Stimulated activated CD8-positive, alpha-beta memory T cell treated with anti-CD3 and anti-CD28 coated beads, Interleukin-2, amount 100 ng/mL, for 48 hours (primary cell): ENCODE measurements at regions not wholly inside any gene's neighbourhood (a gene's known extent, or its start where the extent isn't known, plus 50 kb on each side); places are given as distances from the start of the nearest gene placed in this dataset.
"Not testable (repeated sequence)": the region's sequence is repeated elsewhere in the genome, so short reads cannot be mapped to it uniquely, and the experiment has no call there.

Experiments
- DNase-seq, 2 donors: peaks; one replicate each; pipeline ENCODE4 v3.0.0-alpha.2; 2020; ENCODE audit warnings: low read depth in 2 of 2

DNA sequence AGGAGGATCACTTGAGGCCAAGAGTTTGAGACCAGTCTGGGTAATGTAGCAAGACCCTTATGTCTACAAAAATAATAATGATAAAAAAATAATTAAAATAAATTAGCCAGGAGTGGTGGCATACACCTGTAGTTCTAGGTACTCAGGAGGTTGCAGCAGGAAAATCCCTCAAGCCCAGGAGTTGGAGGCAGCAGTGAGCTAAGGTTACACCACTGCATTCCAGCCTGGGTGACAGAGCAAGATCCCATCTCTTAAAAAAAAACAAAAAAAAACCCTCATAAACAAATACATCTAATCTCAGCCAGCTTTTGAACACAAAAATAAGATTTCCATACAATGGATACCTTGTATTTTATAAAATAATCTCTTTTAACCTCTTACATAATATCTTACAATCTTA is 363.3 kb upstream of the KLF4 start:
- no peak for DNase-seq

DNA sequence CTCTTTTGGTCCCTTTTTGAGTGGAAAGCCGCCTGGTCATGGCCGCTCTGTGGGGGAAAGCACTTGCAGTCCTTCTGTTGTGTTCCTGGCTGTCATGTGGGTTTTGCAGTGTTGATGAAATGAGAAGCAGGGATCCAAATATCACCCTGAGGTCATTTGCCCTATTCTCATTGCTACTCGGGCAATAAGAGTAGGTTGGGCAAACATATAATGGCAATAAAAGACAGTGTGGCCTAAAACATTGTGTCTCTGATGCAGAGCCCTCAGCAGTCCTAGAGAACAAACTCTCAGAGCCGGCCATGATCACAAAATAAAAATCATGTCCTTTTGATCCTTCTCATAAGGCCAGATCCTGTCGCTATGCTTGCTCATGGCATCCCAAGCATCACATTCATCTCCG is 361.1 kb upstream of the KLF4 start:
- no peak for DNase-seq

DNA sequence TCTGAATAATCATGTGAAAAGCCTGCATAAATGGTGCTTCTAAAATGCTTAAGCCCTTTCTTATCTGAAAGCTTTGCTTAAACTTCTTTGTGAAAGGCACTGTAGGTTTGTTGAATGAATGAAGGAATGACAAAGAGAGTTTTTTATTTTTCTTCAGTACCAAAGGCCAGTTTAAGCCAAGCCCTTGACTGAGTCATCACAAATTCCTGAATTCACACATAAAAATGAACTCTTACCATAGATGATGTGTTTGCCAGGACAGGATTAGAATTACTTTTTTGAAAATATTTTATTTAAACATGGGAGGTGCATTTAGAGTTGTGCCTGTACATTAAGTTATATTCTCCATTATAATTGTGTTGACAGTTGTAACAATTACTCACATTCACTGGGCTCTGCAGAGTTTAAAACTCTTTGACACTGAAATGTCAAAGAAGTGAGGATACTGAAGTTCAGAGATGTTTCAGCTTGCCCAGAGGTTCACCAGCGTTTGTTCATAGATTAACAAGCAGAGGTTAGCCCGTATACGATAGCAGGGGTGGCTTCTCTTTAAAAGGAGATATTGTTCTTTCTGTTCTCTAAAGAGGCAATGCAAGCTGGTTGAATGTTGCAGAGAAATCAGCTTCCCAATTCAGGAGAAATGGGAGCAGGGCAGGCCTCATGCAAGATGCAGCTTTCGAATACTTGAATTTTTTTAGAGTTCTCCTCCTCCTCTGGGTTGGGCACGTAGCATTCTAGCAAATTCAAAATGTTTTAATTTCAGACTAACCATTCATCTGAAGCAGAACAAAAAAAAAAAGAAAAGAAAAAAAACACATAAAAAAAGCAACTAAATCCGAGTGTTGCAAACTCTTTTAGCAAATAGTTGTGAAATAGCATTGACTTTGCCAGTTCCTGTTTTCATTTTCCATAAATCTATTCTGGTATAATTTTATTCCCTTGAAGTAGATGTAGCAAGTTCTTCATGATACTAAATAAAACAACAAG is 358.7 kb upstream of the KLF4 start:
- DNase-seq = no peak

DNA sequence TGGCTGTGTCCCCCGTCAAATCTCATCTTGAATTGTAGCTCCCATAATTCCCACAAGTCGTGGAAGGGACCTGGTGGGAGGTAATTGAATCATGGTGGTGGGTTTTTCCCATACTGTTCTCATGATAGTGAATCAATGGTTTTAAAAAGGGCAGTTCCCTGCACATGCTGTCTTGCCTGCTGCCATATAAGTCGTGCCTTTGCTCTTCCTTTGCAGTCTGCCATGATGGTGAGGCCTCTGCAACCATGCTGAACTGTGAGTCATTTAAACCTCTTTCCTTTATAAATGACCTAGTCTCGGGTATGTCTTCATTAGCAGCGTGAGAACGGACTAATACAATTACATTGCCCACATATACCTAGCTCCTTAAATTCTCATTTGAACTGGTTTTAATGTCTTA is 353.0 kb upstream of the KLF4 start:
- DNase-seq = no peak

DNA sequence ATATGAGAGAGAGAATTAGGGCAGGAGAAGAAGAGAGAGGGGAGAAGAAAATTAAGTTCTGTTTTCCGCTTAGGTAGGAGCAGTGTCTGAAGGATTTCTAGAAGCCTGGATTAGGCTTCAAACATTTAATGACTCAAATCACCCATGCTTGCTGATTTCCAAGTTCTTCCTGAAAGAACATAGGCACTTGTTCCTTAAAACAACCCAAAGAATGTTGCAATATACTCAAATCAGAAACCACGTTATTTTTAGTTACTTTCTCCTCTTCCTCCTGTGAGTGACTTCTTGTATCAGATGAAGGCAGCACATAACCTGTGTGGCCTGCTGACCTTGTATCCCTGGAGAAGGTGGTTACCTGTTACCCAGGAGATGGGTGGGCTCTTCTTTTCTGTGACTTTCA is 351.5 kb upstream of the KLF4 start:
- DNase-seq = no peak

DNA sequence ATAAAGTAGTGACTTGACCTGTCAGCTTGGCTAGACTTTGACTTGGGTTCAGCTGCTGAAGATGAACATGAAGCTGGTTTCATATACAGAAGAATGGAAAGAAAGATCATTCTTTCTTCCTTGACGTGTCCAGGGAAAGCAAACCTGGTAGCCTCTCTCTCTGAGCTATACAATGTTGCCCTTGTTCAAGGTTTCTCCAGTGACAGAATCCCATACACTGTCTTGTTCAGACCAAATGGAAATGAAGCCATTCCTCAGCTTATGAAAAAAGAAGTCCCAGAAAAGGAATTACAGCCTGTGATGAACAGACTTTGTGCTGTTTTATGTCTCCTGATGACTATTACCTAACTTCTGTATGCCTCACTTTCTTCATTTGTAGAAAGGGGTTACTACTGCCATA is 349.8 kb upstream of the KLF4 start:
- DNase-seq = no peak

DNA sequence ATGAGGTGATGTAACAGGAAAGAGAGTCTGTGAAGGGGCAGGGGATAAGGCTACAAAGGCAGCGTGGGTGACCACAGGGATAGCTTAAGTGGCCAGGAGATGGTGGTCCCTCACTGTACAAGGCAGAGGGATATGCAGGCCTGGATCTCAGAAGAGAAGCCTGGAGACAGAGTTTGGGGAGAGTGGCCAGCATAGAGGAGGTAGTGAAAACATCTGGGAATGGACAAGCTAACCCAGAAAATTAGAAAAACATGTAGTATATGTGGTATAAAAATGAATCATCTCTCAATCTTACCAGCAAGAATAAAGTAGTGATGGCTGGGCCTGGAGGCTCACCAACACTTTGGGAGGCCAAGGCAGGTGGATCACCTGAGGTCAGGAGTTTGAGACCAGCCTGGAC is 349.2 kb upstream of the KLF4 start:
- DNase-seq = no peak

DNA sequence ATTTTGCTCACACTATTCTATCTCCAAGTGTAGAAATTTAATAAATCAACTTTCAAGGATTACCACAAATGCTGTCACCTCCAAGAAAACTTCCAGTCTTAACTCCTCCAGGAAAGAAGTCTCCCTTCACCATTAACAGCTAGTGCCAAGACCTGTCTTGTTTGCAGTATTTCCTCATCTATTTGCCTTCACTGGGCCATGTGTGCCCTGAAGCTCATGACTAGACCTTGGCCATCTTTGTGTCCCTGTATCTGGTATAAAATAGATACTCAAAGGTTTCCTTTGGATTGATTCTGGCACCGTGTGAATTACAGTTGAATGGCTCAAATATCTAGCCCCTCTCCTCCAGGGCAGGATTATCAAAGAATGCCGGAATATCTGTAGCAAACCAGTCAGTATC is 346.7 kb upstream of the KLF4 start:
- no peak for DNase-seq

DNA sequence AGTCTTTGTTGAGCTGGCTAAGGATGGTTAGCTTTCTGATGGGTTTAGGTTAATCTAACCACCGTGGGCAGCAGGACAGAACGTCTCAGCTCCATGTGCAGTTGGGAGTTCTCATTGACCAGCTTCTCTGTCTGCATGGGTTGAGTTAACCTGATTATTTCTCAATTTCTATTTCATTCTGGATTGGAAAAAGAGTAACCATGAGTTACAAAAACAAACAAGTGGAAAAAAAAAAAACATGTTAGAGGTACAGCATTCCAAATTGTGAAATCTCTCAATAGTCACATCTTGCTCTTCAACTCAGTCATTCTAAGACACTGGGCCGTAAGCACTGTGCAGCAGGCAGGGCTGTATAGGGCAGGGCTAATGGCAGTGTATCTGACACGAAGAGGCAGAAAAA is 343.7 kb upstream of the KLF4 start:
- no peak for DNase-seq

DNA sequence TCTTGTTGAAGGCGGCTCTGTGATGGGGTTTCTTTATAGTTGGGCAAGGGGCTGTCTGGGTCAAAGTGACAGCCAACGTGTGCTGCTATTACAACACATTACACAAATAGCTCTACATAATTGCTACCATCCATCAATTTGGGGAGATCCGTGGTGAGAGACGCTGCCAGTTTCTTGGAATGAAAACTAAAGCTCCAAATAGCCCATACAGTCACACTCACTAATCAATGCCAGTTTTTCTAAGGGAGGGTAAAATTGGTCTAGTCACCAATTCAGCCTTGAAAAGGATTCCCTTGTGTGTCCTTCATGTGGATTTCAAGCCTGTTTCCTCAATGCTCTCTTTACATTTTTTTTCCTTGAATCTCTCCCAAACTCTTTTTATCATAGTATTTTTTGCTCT is 343.3 kb upstream of the KLF4 start:
- no peak for DNase-seq

DNA sequence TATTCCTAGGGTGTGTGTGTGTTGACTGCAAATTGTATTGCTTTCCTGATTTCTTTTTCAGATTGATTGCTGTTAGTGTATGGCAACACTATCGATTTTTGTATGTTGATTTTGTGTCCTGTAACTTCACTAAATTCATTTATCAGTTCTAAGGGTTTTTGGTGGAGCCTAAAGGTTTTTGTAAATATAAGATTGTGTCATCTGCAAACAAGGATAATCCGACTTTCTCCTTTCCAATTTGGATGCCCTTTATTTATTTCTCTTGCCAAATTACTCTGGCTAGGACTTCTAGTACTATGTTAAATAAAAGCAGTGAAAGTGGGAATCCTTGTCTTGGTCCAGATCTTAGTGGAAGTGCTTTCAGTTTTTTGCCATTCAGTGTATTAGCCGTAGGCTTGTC is 340.9 kb upstream of the KLF4 start:
- no peak for DNase-seq

DNA sequence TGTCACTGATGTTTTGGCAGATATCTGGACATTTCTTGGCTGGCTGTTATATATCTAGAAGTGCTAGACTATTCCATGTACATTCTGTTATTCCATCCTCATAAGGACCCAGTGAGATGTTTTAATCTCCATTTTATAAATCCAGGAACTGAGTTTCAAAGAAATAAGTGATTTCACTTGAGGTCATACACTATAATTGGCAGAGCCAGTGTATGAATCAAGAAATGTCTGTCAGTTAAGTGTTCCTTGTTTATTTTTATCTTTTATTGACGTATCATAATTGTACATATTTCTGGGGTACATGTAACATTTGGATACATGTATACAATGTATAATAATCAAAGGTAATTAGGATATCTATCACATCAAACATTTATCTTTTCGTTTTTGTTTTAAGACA is 338.3 kb upstream of the KLF4 start:
- DNase-seq = no peak

DNA sequence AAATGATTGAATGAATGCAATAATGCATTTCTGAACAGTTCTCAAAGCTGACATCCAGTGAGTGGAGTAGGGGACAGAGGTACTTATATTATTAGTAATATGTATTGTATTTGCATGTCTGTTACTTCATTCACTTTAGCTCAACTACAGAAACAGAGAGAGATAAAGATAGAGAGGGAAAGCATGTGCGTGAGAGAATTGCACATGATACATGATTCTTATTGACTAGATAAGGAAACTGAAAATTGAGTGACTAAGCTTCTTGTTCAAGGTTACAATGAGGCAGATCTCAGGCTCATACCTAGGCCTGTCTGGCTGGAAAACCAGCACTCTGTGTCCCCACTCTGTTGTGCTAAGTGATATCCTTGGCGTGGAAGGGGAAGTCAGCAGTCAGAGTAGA is 337.7 kb upstream of the KLF4 start:
- DNase-seq = no peak

DNA sequence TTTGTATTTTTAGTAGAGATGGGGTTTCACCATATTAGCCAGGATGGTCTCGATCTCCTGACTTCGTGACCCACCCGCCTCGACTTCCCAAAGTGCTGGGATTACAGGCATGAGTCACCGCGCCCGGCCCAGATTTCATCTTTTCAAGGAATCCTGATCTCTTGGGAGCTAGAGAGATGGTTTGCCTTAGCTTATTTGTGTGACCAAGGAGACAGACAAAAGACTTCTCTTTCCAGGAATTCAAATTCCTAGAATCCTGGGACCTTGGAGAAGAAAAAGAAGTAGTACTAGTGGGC is 337.1 kb upstream of the KLF4 start:
- not testable (repeated sequence) for DNase-seq

DNA sequence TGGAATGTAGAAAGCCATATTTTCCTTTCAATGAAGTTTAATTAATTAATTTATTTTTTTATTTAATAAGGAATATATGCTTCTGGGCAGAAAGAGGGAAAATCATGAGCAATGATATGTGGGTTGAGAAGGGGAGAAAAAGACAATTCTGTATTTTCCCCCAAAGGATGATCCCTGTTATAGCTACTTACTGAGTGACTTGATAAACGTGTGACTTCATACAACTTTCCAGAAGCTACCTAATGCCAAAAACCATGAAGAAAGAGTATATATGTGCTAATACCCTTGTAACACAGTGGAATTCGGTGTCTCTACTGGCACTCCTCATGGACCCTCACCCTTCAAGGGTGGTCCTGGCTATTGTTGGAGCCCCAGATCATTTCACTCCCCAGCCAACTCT is 335.0 kb upstream of the KLF4 start:
- no peak for DNase-seq

DNA sequence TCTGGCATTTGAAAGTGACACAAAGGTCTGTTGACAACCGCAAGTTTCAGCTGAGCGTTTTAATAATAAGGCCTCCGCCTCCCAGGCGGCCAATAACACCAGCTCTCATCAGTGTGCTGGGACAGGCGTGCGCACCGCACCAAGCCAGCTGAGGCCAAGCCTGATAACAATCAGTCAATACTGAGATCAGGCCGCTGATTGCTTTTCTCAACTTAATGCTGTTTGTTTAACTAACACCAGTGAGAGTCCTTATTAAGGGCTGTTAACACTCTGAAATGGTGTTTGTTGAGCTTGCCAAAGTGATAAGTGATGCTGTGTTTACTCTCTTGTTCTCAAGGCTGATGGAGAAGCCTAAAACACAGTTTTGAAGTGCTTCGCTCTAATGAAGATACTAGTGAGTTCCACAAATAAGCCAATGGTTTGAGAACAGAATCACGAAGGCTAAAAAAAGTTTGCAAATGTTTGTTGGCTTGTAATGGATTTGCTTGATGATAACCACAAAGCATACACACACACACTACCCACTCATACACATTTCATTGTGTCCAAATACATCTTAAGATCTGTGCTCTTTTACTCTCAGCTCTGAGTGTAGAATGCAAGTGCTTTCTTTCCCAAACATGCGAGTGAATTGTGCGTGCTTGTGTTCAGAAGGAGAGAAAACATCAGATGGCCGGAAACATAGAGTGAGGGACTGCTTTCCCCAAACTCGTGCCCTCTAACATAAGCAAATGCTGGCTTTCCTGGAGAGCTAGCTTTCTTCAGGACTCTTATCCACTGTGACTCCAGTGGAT is 330.4 kb upstream of the KLF4 start:
- DNase-seq = no peak

DNA sequence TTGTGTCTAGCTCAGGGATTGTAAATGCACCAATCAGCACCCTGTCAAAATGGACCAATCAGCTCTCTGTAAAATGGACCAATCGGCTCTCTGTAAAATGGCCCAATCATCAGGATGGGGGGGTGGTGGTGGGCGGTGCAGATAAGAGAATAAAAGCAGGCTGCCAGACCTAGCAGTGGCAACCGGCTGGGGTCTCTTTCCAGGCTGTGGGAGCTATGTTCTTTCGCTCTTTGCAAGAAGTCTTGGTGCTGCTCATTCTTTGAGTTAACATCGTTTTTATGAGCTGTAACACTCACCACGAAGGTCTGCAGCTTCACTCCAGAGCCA is 328.9 kb upstream of the KLF4 start:
- not testable (repeated sequence) for DNase-seq

DNA sequence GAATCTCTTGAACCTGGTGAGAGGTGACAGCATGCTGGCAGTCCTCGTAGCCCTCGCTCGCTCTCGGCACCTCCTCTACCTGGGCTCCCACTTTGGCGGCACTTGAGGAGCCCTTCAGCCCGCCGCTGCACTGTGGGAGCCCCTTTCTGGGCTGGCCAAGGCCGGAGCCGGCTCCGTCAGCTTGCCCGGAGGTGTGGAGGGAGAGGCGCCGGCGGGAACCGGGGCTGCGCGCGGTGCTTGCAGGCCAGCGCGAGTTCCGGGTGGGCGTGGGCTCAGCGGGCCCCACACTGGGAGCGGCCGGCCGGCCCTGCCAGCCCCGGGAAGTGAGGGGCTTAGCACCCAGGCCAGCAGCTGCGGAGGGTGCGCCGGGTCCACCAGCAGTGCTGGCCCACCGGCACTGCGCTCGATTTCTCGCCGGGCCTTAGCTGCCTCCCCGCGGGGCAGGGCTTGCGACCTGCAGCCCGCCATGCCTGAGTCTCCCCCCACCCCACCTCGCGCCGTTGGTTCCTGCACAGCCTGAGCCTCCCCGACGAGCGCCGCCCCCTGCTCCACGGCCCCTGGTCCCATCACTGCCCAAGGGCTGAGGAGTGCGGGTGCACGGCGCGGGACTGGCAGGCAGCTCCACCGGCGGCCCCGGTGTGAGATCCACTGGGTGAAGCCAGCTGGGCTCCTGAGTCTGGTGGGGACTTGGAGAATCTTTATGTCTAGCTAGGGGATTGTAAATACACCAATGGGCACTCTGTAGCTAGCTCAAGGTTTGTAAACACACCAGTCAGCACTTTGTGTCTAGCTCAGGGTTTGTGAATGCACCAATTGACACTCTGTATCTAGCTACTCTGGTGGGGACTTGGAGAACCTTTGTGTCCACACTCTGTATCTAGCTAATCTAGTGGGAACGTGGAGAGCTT is 328.3 kb upstream of the KLF4 start:
- DNase-seq = not testable (repeated sequence)

DNA sequence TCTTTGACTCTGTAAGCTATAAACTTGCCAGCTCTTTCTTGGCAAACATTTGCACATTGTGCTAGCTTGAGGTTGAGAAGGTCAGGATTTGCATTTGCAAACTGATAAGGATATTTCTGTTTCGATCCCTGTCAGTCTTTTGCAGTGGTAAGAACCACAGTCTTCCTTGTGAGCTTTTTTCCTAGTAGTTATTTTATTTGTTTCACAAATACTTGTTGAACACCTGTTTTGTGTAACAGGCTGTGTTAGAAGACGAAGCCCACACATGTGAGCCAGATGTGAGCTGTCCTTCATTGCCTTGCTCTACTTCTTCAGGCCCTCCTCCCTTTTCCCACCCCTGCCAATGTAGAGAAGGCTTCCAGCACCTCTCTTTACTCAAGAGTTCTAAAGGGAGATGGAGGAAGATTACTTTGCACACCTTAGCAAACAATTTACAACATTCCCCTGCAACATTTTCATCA is 327.0 kb upstream of the KLF4 start:
- DNase-seq = no peak

DNA sequence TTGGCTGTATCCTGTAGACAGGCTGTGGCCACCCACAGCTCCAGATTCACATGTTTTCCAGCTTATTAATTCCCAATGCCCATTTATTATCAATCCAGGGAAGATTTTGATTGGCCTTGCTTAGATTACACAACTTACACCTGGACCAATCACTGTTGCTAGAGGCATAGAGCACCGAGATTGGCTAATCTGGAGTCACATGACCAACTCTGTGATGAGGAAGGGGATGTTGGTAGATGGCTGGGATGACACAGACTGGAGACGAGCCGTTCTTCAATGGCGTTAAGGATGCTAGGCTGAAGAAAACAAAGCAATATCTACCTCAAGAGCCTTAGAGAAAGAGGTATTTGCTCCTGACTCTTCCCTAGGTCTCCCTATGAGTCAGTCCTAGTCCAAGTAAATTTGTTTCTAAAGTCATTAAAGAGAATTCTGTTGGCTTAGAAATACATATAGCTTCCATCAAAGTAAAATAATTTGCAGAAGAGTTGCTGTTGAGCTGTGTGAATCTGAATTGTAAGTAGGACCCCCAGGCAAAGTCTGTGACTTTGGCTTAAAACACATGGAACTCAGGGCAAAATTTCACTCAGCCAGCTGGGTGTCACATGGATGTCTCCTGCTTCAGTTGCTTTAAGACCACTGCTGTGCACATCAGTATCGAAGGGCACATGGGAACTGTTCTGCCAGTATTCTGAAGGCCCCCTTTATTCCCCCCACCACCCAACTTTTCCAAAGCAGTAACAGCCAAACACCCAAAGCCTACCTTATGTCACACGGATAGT is 326.4 kb upstream of the KLF4 start:
- DNase-seq = no peak

DNA sequence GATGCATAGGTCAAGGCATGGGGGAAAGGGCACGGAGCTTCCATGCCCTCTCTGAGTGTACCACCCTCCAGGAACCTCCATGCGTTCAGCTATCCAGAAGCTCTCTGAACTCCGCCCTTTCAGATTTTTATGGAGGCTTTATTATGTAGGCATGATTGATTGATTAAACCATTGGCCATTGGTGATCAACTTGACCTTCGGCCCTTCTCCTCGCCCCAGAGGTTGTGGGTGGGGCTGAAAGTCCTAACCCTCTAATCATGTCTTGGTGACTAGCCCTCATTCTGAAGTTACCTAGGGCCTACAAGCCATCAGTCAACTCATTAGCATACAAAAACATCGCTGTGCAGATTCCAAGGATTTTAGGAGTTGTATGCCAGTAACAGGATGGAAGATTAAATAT is 323.7 kb upstream of the KLF4 start:
- no peak for DNase-seq
